ENCODE measurements at regions not wholly inside any gene's neighbourhood (a gene's known extent, or its start where the extent isn't known, plus 50 kb on each side); places are given as distances from the start of the nearest gene placed in this dataset.

- Histone ChIP-seq H3K9ac (replicated peaks; ENCODE audit: extremely low read depth, insufficient read depth, low read length) (no peak overlapping the region), H3K27me3 (ENCODE audit: control insufficient read depth in 2 of 2, insufficient read depth in 2 of 2, low read length in 2 of 2) (no peaks in the 10 kb centered on the region), H2AFZ (ENCODE audit: low read depth, low read length) (no peak overlapping the region), H4K20me1 (replicated peaks; ENCODE audit: control insufficient read depth, extremely low read depth, insufficient read depth, low read length) (no peaks in the 10 kb centered on the region), H3K4me1 (ENCODE audit: control insufficient read depth, extremely low read depth, insufficient read depth, low read length) (no peaks in the 10 kb centered on the region), H3K27ac (ENCODE audit: insufficient read depth, low read depth, low read length) (no peak overlapping the region), H3K4me2 (ENCODE audit: insufficient read depth, low read length) (no peak overlapping the region), H3K79me2 (ENCODE audit: control insufficient read depth, insufficient read depth, low read length) (no peaks in the 10 kb centered on the region), H3K4me3 (replicated peaks in 1 of 3; ENCODE audit: insufficient read depth in 1 of 3, low read depth in 1 of 3, low read length in 3 of 3) (no peak overlapping the region), H3K9me3 (replicated peaks; ENCODE audit: control insufficient read depth, insufficient read depth, low read length) (no peaks in the 10 kb centered on the region), H3K36me3 (ENCODE audit: control insufficient read depth in 2 of 2, extremely low read depth in 1 of 2, insufficient read depth in 2 of 2, low read length in 2 of 2) (no peaks in the 10 kb centered on the region), H3K9me1 (replicated peaks; ENCODE audit: control insufficient read depth, extremely low read depth, insufficient read depth, low read length) (no peaks in the 10 kb centered on the region)
- TF ChIP-seq POLR2AphosphoS5 (IDR thresholded peaks at IDR 0.05; ENCODE audit: insufficient read depth, low read depth, low read length) = no peak
- no peak for TF ChIP-seq GATA2 (IDR thresholded peaks at IDR 0.05; ENCODE audit: insufficient read depth, insufficient read length, low read depth, low read length)
- no peak for TF ChIP-seq MYC (IDR thresholded peaks at IDR 0.05; ENCODE audit: low read depth, low read length)
- TF ChIP-seq EZH2 (IDR thresholded peaks at IDR 0.05; ENCODE audit: borderline replicate concordance, low read depth, low read length, severe bottlenecking) = no peak
- TF ChIP-seq JUN (IDR thresholded peaks at IDR 0.05; ENCODE audit: borderline replicate concordance, insufficient read depth, insufficient read length, low read depth) = no peak
- TF ChIP-seq, protein P1, sequence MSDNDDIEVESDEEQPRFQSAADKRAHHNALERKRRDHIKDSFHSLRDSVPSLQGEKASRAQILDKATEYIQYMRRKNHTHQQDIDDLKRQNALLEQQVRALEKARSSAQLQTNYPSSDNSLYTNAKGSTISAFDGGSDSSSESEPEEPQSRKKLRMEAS (IDR thresholded peaks at IDR 0.05; ENCODE audit: insufficient read depth, insufficient read length) = no peak
- TF ChIP-seq, protein P2, sequence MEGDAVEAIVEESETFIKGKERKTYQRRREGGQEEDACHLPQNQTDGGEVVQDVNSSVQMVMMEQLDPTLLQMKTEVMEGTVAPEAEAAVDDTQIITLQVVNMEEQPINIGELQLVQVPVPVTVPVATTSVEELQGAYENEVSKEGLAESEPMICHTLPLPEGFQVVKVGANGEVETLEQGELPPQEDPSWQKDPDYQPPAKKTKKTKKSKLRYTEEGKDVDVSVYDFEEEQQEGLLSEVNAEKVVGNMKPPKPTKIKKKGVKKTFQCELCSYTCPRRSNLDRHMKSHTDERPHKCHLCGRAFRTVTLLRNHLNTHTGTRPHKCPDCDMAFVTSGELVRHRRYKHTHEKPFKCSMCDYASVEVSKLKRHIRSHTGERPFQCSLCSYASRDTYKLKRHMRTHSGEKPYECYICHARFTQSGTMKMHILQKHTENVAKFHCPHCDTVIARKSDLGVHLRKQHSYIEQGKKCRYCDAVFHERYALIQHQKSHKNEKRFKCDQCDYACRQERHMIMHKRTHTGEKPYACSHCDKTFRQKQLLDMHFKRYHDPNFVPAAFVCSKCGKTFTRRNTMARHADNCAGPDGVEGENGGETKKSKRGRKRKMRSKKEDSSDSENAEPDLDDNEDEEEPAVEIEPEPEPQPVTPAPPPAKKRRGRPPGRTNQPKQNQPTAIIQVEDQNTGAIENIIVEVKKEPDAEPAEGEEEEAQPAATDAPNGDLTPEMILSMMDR (IDR thresholded peaks at IDR 0.05; ENCODE audit: extremely low read depth in 1 of 2, insufficient read depth in 1 of 2, low read depth in 1 of 2, low read length in 2 of 2) = no peak
- TF ChIP-seq POLR2A (IDR thresholded peaks at IDR 0.05; ENCODE audit: low read depth, low read length) = no peak
- TF ChIP-seq FOS (IDR thresholded peaks at IDR 0.05; ENCODE audit: borderline replicate concordance, insufficient read depth, low read length) = no peak
- no TSS peak for BruUV-seq (replicated peaks)
- POLR2A ChIA-PET = no interaction called here
- no peak for FAIRE-seq
- CTCF ChIA-PET = no interaction called here
- no peak for DNase-seq (ENCODE audit: low read depth, low spot score)
- intact Hi-C loops (cut with micrococcal nuclease) = no loop called here
- dilution Hi-C loops (cut with MboI; ENCODE audit: extremely low pct_ligation_motif_present, low sequenced_read_pairs) = no loop called here
These were observed 935.8 kb downstream of the TLE4 start for GRCh38 chr9:80507611-80508010.
